ENCODE measurements at regions not wholly inside any gene's neighbourhood (a gene's known extent, or its start where the extent isn't known, plus 50 kb on each side); places are given as distances from the start of the nearest gene placed in this dataset.

DNA sequence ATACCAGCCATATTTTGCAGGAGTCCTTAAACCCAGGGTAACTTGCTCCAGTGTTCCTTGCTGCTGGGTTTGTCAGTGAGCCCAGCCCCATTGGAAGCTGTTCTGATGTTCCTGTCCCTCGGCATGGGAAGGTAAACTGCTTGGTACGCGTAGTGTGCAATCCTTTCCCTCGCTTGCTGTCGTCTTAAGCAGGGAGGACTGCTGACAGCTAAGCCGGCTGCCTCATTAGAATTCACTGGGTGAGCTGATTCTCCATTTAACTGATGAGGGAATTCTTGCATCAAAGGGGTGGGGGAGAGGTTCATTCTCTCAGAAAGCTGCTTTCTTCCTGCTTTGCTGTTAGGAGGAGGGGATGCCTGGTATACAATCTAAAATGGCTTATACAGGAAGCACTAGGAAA, 164.6 kb downstream of the MID1IP1 start:
- TF ChIP-seq, protein P1, sequence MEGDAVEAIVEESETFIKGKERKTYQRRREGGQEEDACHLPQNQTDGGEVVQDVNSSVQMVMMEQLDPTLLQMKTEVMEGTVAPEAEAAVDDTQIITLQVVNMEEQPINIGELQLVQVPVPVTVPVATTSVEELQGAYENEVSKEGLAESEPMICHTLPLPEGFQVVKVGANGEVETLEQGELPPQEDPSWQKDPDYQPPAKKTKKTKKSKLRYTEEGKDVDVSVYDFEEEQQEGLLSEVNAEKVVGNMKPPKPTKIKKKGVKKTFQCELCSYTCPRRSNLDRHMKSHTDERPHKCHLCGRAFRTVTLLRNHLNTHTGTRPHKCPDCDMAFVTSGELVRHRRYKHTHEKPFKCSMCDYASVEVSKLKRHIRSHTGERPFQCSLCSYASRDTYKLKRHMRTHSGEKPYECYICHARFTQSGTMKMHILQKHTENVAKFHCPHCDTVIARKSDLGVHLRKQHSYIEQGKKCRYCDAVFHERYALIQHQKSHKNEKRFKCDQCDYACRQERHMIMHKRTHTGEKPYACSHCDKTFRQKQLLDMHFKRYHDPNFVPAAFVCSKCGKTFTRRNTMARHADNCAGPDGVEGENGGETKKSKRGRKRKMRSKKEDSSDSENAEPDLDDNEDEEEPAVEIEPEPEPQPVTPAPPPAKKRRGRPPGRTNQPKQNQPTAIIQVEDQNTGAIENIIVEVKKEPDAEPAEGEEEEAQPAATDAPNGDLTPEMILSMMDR (IDR thresholded peaks at IDR 0.05) = no peak
- no peak for TF ChIP-seq POLR2A (IDR thresholded peaks at IDR 0.05)
